AML-193 (cell line): ENCODE measurements at regions not wholly inside any gene's neighbourhood (a gene's known extent, or its start where the extent isn't known, plus 50 kb on each side); places are given as distances from the start of the nearest gene placed in this dataset.
"Not testable (repeated sequence)": the region's sequence is repeated elsewhere in the genome, so short reads cannot be mapped to it uniquely, and the experiment has no call there.

Experiments
- DNase-seq, 2 experiments: peaks; one replicate each; lab custom pipeline; 2025; lab: John Stamatoyannopoulos, UW

- no peak for DNase-seq
Observed at GRCh38 chr15:69868756-69869155, 229.0 kb downstream of the TLE3 start.

GRCh38 chr15:69869291-69869690, 228.4 kb downstream of the TLE3 start:
- DNase-seq, result no peak

- DNase-seq, result no peak
Observed at GRCh38 chr15:69869881-69870505, 227.7 kb downstream of the TLE3 start.

GRCh38 chr15:69871511-69872134, 226.1 kb downstream of the TLE3 start:
- no peak for DNase-seq

- no peak for DNase-seq
Observed at GRCh38 chr15:69873807-69874206, 223.9 kb downstream of the TLE3 start.

GRCh38 chr15:69874321-69874720, 223.4 kb downstream of the TLE3 start:
- DNase-seq, result no peak

GRCh38 chr15:69876064-69876940, 221.4 kb downstream of the TLE3 start:
- no peak for DNase-seq

DNA sequence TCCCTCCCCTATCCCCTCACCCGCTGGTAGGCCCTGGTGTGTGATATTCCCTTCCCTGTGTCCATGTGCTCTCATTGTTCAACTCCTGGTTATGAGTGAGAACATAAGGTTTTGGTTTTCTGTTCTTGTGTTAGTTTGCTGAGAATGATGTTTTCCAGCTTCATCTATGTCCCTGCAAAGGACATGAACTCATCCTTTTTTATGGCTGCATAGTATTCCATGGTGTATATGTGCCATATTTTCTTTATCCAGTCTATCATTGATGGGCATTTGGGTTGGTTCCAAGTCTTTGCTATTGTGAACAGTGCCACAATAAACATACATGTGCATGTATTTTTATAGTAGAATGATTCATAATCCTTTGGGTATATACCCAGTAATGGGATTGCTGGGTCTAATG, 217.8 kb downstream of the TLE3 start:
- not testable (repeated sequence) for DNase-seq

DNA sequence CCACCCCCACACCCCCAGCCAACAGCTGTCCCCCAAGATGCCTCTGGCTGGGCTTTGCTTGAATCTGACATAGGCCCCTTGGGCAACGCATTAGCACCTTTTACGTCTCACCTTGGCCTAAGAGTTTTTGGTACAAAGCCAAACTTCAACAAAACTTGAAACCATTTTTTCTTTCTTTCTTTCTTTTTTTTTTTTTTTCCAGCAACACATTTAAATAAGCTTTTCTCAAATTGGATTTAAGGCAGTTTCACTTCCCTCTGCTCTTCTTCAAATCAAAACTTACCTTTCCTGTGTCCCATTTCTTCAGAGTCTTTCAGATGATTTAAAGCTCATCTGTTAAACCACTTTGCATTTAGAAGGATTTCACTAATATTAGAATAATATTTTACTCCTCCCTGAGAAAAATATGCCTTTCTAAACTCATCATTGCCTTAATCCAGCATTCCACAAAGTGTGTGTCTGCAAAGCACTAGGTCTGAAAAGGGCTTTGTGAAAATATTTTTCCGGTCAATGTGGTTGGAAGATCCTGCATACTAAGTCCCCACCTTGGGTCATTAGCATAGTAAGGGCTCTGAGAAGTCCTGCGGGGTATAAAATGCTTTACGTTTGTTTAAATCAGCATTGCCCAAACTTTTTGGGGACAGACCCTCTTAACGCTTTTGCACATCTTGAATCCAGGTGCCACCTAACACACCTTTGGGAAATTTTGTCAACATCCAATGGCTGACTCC, 217.0 kb downstream of the TLE3 start:
- DNase-seq, result no peak

- DNase-seq, result no peak
Observed at GRCh38 chr15:69881302-69881670, 216.4 kb downstream of the TLE3 start.

- no peak for DNase-seq
Observed at GRCh38 chr15:69881766-69882165, 216.0 kb downstream of the TLE3 start.

DNA sequence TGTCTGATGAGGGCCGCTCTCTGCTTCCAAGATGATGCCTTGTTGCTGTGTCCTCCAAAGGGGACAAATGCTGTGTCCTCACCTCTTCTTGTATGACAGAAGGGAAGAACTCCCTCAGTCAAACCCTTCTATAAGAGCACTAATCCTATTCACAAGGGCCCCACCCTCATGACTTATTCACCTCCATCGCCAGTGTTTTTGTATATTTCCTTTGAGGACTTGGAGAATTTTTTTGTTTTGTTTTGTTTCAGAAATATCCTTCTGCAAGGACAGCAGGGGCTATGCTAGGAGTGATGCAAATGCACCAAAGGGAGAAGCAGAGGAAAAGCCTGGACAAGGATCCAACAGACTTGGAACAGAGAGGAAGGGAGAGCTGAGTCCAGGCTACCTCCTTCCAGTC, 214.4 kb downstream of the TLE3 start:
- no peak for DNase-seq

DNA sequence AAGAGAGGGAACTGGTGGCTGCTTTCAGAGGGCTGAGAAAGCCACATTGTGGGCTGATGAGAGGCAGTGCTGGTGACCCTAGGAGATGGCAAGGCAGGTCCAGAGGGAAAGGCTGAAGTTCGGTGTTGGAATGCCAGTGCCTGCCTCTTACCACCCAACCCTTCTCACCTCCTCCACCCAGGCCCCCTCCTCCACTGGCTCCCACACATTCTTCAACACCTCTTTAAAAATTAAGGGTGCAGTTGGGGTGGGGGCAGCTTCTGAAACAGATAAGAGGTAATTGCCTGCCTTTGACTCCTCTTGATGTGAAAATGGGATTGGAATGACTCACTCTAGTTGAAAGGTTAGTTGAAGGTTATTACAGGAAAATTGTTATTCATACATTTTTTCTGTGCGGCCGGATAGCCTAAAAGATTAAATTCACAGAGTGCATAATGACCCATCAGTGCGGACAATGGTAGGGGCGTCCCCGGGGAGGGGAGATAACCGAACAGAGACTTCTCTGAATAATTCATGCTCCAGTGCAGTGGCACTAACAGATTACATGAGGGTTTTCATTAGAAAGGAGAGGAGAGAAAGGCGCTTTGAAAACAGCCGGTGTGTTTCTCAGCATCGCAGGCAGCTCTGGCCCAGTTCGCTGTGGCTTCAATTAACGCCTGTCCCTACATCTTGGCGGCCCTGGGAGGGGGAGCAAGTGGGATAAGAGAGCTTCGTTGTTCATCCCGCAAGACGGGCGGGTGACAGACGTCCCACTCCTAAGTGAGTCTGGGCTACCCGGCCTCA, 212.4 kb downstream of the TLE3 start:
- DNase-seq, result no peak

DNA sequence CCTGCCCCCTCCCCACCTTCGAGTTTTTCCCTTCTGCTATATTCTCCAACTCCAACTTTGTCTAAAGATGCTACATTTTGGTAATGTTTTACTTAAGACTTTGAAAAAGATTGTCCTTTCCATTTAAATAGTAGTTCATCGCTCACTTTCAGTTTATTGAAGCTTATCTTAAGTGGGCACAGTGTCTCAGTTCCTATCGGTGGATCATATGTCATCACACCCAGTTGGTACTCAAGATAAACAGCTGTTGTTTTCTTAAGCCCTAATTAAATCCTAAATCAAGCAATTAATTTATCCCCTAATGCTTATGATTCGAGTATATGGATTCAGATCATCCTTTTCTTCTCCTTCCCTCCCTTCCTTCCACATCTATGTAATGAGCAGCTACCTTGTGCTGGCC, 210.7 kb downstream of the TLE3 start:
- DNase-seq, result no peak

DNA sequence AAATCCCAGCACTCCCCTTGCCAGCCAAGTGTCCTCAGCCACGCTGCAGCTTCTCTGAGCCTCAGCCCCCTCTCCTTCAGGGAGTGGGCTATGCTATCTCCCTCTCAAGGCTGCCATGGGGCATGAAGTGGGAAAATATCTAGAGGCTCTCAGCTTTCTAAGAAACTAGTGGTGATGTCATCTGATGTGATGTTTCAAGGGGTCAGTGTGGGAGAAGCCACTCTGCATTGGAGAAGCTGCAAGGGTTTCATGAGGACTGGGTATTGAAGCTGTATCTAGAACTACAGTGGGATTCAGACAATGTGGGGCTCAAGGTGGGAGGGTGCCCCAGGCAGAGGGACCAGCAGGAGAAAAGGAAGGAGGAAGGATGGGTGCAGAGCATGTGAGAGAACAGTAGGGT, 210.2 kb downstream of the TLE3 start:
- DNase-seq, result no peak

DNA sequence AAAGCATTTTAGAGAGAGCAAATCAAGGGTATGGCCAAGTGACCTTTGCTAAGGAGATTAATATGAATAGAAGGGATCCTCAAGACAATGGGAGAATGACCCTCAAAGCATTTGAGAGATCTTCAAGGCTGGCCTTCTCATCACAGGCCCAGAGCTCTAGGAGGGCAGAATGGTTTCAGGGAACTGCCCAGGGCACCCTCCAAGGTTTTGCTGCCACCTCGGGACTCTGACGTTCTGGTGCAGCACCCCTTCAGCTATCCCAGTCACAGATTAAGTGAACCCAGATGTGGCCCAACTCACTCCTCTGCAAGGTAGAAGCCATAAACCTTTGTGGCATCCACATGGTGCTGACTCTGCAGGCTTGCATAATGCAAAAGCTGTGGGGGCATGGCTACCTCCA, 209.3 kb downstream of the TLE3 start:
- no peak for DNase-seq

DNA sequence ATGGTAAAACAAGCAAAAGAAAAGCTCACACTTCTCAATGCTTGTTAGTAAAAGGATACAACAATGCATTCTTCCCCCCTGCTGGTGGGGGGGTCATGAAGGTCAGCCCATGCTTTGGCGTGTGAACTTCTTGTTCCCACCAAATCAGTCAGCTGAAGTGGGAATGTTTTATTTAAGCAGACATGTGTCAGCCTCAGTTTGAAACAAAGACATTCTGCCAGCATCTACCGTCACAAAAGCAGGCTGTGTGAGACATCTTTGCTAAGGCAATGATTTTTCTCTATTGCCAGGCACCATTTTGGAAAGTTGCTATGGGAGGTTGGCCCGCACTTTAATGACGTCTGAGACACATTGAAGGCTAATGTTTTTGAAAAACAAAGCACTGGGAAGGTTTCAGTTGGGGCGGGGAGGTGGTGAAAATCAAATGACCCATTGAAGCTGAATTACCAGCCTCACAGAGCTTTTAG, 206.6 kb downstream of the TLE3 start:
- DNase-seq, result no peak

GRCh38 chr15:69891606-69892005, 206.1 kb downstream of the TLE3 start:
- DNase-seq, result no peak

- no peak for DNase-seq
Observed at GRCh38 chr15:69892351-69892750, 205.4 kb downstream of the TLE3 start.

- no peak for DNase-seq
Observed at GRCh38 chr15:69893086-69893485, 204.6 kb downstream of the TLE3 start.

GRCh38 chr15:69893863-69894262, 203.9 kb downstream of the TLE3 start:
- DNase-seq, result no peak

DNA sequence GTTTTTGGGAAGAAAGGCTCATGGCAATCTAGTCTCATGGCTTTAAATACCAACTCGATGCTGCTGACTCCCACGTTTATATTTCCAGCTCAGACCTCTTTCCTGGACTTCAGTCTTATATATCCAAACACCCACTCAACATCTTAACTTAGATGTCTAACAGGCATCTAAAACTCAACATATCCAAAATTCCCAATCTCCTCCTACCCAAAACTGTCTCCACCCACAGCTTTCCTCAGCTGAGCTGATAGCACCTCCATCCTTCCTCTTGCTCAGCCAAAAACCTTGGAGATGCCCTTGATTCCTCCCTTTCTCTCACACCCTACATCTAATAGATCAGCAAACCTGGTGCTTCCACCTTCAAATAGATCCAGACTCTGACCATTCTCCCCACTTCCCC, 202.5 kb downstream of the TLE3 start:
- no peak for DNase-seq
